OCI-LY7 (cell line): ENCODE measurements at regions not wholly inside any gene's neighbourhood (a gene's known extent, or its start where the extent isn't known, plus 50 kb on each side); places are given as distances from the start of the nearest gene placed in this dataset.

ENCODE experiments used
- BruUV-seq: library from RNA; stranded (reverse); fragments of 400-500 nt; replicated peaks from 2 replicates; lab custom pipeline; 2021; lab: Mats Ljungman, UMichigan
- CTCF ChIA-PET: fragments of 300-600 bp; sonication (Branson Sonifier 250); formaldehyde crosslinking; loops from one replicate; lab custom pipeline; 2022; ENCODE audit warnings: antibody characterized with exemption; ENCODE audit not compliant: unreplicated experiment; lab: Charles Lee
- POLR2A ChIA-PET: fragments of 300-600 bp; sonication (Branson Sonifier 250); formaldehyde crosslinking; loops from one replicate; lab custom pipeline; 2022; ENCODE audit warnings: antibody characterized with exemption; lab: Charles Lee
- DNase-seq: peaks from one replicate; pipeline ENCODE4 v3.0.0-alpha.2; 2015; ENCODE audit warnings: low spot score
- H2AFZ ChIP-seq: fragments of 200-600 bp; sonication (generic), shearing (Covaris generic); 2 replicates; pipeline ENCODE4 v1.6.1; 2014; ENCODE audit warnings: mild to moderate bottlenecking, antibody characterized with exemption, low read length, moderate library complexity
- H3K27ac ChIP-seq: fragments of 200-600 bp; sonication (generic); 2 replicates; pipeline ENCODE4 v1.5.1; 2014; ENCODE audit warnings: mixed run types, low read depth, mild to moderate bottlenecking, moderate library complexity, low read length, inconsistent platforms; ENCODE audit not compliant: poor library complexity, severe bottlenecking
- H3K36me3 ChIP-seq: fragments of 200-600 bp; sonication (generic); 2 replicates; pipeline ENCODE4 v1.6.1; 2014; ENCODE audit warnings: mild to moderate bottlenecking, antibody characterized with exemption, low read length, moderate library complexity, mixed read lengths; ENCODE audit not compliant: insufficient read depth
- H3K4me1 ChIP-seq: fragments of 200-600 bp; sonication (generic); 2 replicates; pipeline ENCODE4 v1.5.1; 2014; ENCODE audit warnings: mild to moderate bottlenecking, low read length; ENCODE audit not compliant: insufficient read depth, poor library complexity, severe bottlenecking
- H3K4me2 ChIP-seq: fragments of 200-600 bp; sonication (generic); 2 replicates; pipeline ENCODE4 v1.6.1; 2014; ENCODE audit warnings: mild to moderate bottlenecking, low read length
- H3K4me3 ChIP-seq: fragments of 200-600 bp; sonication (generic); 2 replicates; pipeline ENCODE4 v1.5.1; 2014; ENCODE audit warnings: mild to moderate bottlenecking, low read depth, low read length; ENCODE audit not compliant: poor library complexity, severe bottlenecking
- H3K79me2 ChIP-seq: fragments of 200-600 bp; sonication (generic); 2 replicates; pipeline ENCODE4 v1.6.1; 2016; ENCODE audit warnings: low read depth, mild to moderate bottlenecking, low read length, moderate library complexity, mixed read lengths; ENCODE audit not compliant: insufficient read depth
- H3K9me2 ChIP-seq: fragments of 200-600 bp; sonication (generic); 2 replicates; pipeline ENCODE4 v1.6.1; 2016; ENCODE audit warnings: mild to moderate bottlenecking, low read length, mixed read lengths; ENCODE audit not compliant: insufficient read depth
- H3K9me3 ChIP-seq: fragments of 200-600 bp; sonication (generic); 2 replicates; pipeline ENCODE4 v1.6.1; 2014; ENCODE audit warnings: mild to moderate bottlenecking, mixed run types, low read length, mixed read lengths
- H4K20me1 ChIP-seq: fragments of 200-600 bp; sonication (generic); 2 replicates; pipeline ENCODE4 v1.6.1; 2014; ENCODE audit warnings: mild to moderate bottlenecking, antibody characterized with exemption, low read length, moderate library complexity, mixed read lengths; ENCODE audit not compliant: insufficient read depth
- EZH2phosphoT487 ChIP-seq: fragments of 200-600 bp; sonication (generic); IDR thresholded peaks from 2 replicates; pipeline ENCODE4 v1.6.1; 2018; ENCODE audit warnings: low read depth, borderline replicate concordance, mild to moderate bottlenecking, mixed run types, antibody characterized with exemption, low read length, moderate library complexity, mixed read lengths
- intact Hi-C: fragments of 100-400 bp; cut with micrococcal nuclease; formaldehyde crosslinking; loops from one replicate; pipeline ENCODE4 v1.10.0; 2022; ENCODE audit not compliant: unreplicated experiment
- TF ChIP-seq, protein P1 (sequence below): fragments of 200-600 bp; sonication (generic); conservative IDR thresholded peaks from 2 replicates; pipeline ENCODE4 v1.5.1; 2014; ENCODE audit warnings: mild to moderate bottlenecking, antibody characterized with exemption, low read length, moderate library complexity, mixed read lengths

GRCh38 chr7:126368-126767, 66.0 kb upstream of the FAM20C start:
- intact Hi-C loops = no loop called here
- Histone ChIP-seq H3K4me3 (no peak overlapping the region), H3K27ac (no peak overlapping the region), H3K4me2 (no peak overlapping the region), H4K20me1 (no peaks in the 10 kb centered on the region), H2AFZ (no peak overlapping the region), H3K4me1 (no peaks in the 10 kb centered on the region), H3K9me3 (no peaks in the 10 kb centered on the region), H3K79me2 (no peaks in the 10 kb centered on the region), H3K9me2 (no peaks in the 10 kb centered on the region), H3K36me3 (no peaks in the 10 kb centered on the region)
- TF ChIP-seq EZH2phosphoT487 = no peak
- TF ChIP-seq, protein P1, sequence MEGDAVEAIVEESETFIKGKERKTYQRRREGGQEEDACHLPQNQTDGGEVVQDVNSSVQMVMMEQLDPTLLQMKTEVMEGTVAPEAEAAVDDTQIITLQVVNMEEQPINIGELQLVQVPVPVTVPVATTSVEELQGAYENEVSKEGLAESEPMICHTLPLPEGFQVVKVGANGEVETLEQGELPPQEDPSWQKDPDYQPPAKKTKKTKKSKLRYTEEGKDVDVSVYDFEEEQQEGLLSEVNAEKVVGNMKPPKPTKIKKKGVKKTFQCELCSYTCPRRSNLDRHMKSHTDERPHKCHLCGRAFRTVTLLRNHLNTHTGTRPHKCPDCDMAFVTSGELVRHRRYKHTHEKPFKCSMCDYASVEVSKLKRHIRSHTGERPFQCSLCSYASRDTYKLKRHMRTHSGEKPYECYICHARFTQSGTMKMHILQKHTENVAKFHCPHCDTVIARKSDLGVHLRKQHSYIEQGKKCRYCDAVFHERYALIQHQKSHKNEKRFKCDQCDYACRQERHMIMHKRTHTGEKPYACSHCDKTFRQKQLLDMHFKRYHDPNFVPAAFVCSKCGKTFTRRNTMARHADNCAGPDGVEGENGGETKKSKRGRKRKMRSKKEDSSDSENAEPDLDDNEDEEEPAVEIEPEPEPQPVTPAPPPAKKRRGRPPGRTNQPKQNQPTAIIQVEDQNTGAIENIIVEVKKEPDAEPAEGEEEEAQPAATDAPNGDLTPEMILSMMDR = no peak
- BruUV-seq = no TSS peak
- no peak for DNase-seq
- ChIA-PET POLR2A (no interaction called here), CTCF (no interaction called here)

GRCh38 chr7:127064-127598, 65.2 kb upstream of the FAM20C start:
- Histone ChIP-seq H3K9me2 (no peaks in the 10 kb centered on the region), H3K79me2 (no peaks in the 10 kb centered on the region), H3K4me3 (no peak overlapping the region), H4K20me1 (no peaks in the 10 kb centered on the region), H3K36me3 (no peaks in the 10 kb centered on the region), H3K27ac (no peak overlapping the region), H3K4me1 (no peaks in the 10 kb centered on the region), H3K9me3 (no peaks in the 10 kb centered on the region), H3K4me2 (no peak overlapping the region), H2AFZ (no peak overlapping the region)
- POLR2A ChIA-PET = no interaction called here
- intact Hi-C loops = no loop called here
- TF ChIP-seq, protein P1 = no peak
- DNase-seq = no peak
- CTCF ChIA-PET = no interaction called here
- no TSS peak for BruUV-seq

DNA sequence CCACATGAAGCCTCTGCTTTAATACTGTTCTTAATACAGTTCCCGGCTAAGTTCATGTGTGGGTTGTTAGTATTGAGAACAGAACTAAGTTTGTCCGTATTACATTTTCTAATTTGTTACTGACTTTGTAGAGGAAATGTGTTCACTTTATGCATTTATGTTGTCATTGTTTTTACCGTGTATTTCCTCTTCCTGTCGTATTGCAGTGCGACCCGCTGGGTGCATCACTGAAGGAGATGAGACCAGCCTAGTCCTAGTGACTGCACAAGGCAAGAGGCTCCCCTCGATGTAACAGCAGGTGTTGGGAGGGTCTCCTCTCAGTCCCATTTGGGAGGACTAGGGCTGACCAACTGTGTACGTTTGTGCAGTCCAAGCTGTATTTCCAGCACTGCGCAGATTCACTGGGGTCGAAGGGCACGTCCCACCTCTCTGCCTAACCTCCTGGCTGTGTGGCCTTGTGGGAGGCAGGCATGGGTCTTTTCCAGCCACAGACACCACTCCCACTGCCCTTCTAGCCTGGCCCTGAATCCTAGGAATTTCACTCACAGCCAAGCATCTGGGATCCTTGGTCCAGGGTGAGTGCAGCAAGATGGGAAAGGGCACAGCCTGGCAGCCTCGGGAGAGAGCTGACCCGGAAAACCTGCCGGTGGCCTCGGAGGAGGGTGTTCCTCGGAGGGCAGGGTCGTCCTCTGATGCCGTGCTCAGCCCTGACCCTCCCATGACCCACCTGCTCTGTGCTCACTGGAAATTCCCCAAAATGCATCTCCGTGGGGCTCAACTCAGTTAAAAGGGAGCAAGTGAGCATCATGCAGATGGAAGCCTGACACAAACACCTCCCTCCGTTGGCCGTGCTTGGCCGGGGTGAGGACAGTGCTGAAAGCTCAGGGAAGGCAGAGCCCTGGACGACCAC, 63.9 kb upstream of the FAM20C start:
- intact Hi-C loops = no loop called here
- no peak for DNase-seq
- no TSS peak for BruUV-seq
- Histone ChIP-seq H4K20me1 (no peaks in the 10 kb centered on the region), H3K36me3 (no peaks in the 10 kb centered on the region), H3K9me3 (no peaks in the 10 kb centered on the region), H3K4me2 (no peak overlapping the region), H3K4me1 (no peaks in the 10 kb centered on the region), H3K9me2 (no peaks in the 10 kb centered on the region), H2AFZ (no peak overlapping the region), H3K4me3 (no peak overlapping the region), H3K27ac (no peak overlapping the region), H3K79me2 (no peaks in the 10 kb centered on the region)
- CTCF ChIA-PET = no interaction called here
- TF ChIP-seq, protein P1 = no peak
- no peak for TF ChIP-seq EZH2phosphoT487
- POLR2A ChIA-PET = no interaction called here
